ENCODE measurements at regions not wholly inside any gene's neighbourhood (a gene's known extent, or its start where the extent isn't known, plus 50 kb on each side); places are given as distances from the start of the nearest gene placed in this dataset.

DNA sequence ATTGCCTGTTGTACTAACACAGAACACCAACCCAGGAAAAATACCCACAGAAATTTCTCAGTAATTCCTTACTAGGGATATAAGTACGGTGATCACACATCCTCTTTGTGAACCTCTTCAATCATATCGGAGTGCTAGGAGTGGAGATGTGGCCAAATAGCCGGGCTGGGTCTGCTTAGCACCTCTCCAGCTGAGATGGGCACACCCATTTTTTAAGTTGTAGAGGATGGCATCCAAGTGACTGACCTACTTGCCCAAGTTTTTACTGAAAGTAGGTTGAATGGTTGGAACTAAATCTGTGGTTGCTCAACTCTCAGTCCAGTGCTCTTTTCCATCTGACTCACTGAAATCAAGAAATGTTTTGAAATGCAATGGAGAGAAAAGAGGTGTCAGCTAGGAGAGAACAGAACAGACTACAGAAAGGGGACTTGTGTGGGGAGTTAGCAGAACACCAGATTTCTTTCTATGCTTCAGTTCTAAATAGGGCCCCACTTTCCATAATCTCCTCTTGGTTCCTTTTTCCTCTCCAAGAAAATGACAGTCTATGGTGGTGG is 68.7 kb upstream of the FSHR start:
- no peak for TF ChIP-seq BHLHE40 (IDR thresholded peaks at IDR 0.05; ENCODE audit: borderline replicate concordance)
- TF ChIP-seq, protein P1, sequence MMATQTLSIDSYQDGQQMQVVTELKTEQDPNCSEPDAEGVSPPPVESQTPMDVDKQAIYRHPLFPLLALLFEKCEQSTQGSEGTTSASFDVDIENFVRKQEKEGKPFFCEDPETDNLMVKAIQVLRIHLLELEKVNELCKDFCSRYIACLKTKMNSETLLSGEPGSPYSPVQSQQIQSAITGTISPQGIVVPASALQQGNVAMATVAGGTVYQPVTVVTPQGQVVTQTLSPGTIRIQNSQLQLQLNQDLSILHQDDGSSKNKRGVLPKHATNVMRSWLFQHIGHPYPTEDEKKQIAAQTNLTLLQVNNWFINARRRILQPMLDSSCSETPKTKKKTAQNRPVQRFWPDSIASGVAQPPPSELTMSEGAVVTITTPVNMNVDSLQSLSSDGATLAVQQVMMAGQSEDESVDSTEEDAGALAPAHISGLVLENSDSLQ (IDR thresholded peaks at IDR 0.05) = no peak
- no peak for TF ChIP-seq ELF4 (IDR thresholded peaks at IDR 0.05)
- no peak for TF ChIP-seq FOXA1 (IDR thresholded peaks at IDR 0.05)
- TF ChIP-seq SUZ12 (IDR thresholded peaks at IDR 0.05) = no peak
- no peak for TF ChIP-seq LEF1 (IDR thresholded peaks at IDR 0.05; ENCODE audit: borderline replicate concordance)
- TF ChIP-seq FOXM1 (IDR thresholded peaks at IDR 0.05; ENCODE audit: borderline replicate concordance) = no peak
- TF ChIP-seq HDGF (IDR thresholded peaks at IDR 0.05; ENCODE audit: borderline replicate concordance) = no peak
- no peak for TF ChIP-seq TARDBP (IDR thresholded peaks at IDR 0.05)
- TF ChIP-seq CTBP1 (IDR thresholded peaks at IDR 0.05; ENCODE audit: borderline replicate concordance) = no peak
- TF ChIP-seq SP1 (IDR thresholded peaks at IDR 0.05) = no peak
- ChIA-PET POLR2A (no interaction called here), CTCF (no interaction called here)
- DNase-seq (ENCODE audit: extremely low spot score) = no peak

DNA sequence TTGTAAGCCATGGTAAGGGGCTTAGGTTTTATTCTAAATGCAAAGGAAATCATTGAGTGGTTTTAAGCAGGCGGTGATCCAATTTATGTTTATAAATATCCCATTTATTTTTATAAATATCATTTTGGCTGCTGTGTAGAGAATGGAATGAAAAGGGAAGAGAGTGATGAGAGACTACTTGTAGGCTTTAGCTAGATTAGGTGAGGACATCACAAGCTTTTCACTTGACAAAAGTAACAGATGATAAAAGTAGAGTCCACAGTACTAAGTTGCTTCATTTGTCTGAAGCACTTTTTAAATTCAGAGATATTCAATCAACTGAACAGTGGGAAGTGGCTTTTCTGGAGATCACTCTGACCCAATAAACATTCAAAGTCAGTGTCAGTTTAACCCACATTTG is 65.4 kb upstream of the FSHR start:
- POLR2A ChIA-PET = no interaction called here
- CTCF ChIA-PET = no interaction called here
- TF ChIP-seq SUZ12 (IDR thresholded peaks at IDR 0.05) (no peak), SP1 (IDR thresholded peaks at IDR 0.05) (no peak), ARNT (IDR thresholded peaks at IDR 0.05) (no peak), ELF4 (IDR thresholded peaks at IDR 0.05) (no peak), FOXK2 (IDR thresholded peaks at IDR 0.05) (no peak), FOXA1 (IDR thresholded peaks at IDR 0.05) (no peak), HDGF (IDR thresholded peaks at IDR 0.05; ENCODE audit: borderline replicate concordance) (no peak), L3MBTL2 (conservative IDR thresholded peaks at IDR 0.05) (no peak), NFRKB (IDR thresholded peaks at IDR 0.05) (no peak), LEF1 (IDR thresholded peaks at IDR 0.05; ENCODE audit: borderline replicate concordance) (no peak), FOXM1 (IDR thresholded peaks at IDR 0.05; ENCODE audit: borderline replicate concordance) (no peak), TARDBP (IDR thresholded peaks at IDR 0.05) (no peak), ZNF384 (IDR thresholded peaks at IDR 0.05) (no peak), CTBP1 (IDR thresholded peaks at IDR 0.05; ENCODE audit: borderline replicate concordance) (no peak), BHLHE40 (IDR thresholded peaks at IDR 0.05; ENCODE audit: borderline replicate concordance) (no peak)
- TF ChIP-seq, protein P1 (IDR thresholded peaks at IDR 0.05) = no peak
- no peak for DNase-seq (ENCODE audit: extremely low spot score)

DNA sequence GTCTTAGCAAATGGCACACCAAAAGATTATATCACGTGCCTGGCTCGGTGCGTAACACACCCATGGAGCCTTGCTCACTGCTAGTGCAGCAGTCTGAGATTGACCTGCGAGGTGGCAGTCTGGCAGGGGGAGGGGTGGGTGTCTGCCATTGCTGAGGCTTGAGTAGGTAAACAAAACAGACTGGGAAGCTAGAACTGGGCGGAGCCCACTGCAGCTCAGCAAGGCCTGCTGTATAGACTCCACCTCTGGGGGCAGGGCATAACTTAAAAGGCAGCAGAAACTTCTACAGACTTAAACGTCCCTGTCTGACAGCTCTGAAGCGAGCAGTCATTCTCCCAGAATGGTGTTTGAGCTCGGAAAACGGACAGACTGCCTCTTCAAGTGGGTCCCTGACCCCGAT is 55.9 kb upstream of the FSHR start:
- ChIA-PET POLR2A (no interaction called here), CTCF (no interaction called here)
- TF ChIP-seq LEF1 (IDR thresholded peaks at IDR 0.05; ENCODE audit: borderline replicate concordance) = no peak
- no peak for TF ChIP-seq BHLHE40 (IDR thresholded peaks at IDR 0.05; ENCODE audit: borderline replicate concordance)
- TF ChIP-seq SP1 (IDR thresholded peaks at IDR 0.05) = no peak
- no peak for TF ChIP-seq HDGF (IDR thresholded peaks at IDR 0.05; ENCODE audit: borderline replicate concordance)
- no peak for TF ChIP-seq ELF4 (IDR thresholded peaks at IDR 0.05)
- no peak for TF ChIP-seq FOXM1 (IDR thresholded peaks at IDR 0.05; ENCODE audit: borderline replicate concordance)
- TF ChIP-seq, protein P1 (IDR thresholded peaks at IDR 0.05) = no peak
- no peak for TF ChIP-seq ZNF384 (IDR thresholded peaks at IDR 0.05)
- TF ChIP-seq L3MBTL2 (conservative IDR thresholded peaks at IDR 0.05) = no peak
- no peak for TF ChIP-seq ARNT (IDR thresholded peaks at IDR 0.05)
- TF ChIP-seq SUZ12 (IDR thresholded peaks at IDR 0.05) = no peak
- TF ChIP-seq NFRKB (IDR thresholded peaks at IDR 0.05) = no peak
- TF ChIP-seq CTBP1 (IDR thresholded peaks at IDR 0.05; ENCODE audit: borderline replicate concordance) = no peak
- TF ChIP-seq FOXK2 (IDR thresholded peaks at IDR 0.05) = no peak
- TF ChIP-seq TARDBP (IDR thresholded peaks at IDR 0.05) = no peak
- TF ChIP-seq FOXA1 (IDR thresholded peaks at IDR 0.05) = no peak
- no peak for DNase-seq (ENCODE audit: extremely low spot score)

DNA sequence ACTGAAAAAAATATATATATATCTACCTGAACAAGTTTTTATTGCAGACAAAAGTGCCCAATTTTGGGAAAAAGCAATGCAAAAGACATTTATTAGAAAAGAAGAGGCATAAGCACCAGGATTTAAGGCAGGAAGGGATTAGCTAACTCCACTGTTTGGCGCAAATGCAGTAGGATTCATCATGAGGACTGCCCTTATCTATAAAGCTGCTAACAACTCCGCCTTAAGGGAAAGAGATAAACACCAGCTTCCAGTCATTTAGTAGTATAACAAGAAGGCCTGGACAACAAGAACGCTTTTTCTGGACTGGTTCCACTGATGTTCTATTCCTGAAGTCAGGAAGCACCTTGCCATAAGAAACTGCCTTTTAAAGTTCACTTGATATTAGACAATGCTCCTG is 52.9 kb upstream of the FSHR start:
- TF ChIP-seq NFRKB (IDR thresholded peaks at IDR 0.05) = no peak
- TF ChIP-seq FOXM1 (IDR thresholded peaks at IDR 0.05; ENCODE audit: borderline replicate concordance) = no peak
- no peak for TF ChIP-seq FOXK2 (IDR thresholded peaks at IDR 0.05)
- TF ChIP-seq SUZ12 (IDR thresholded peaks at IDR 0.05) = no peak
- TF ChIP-seq BHLHE40 (IDR thresholded peaks at IDR 0.05; ENCODE audit: borderline replicate concordance) = no peak
- TF ChIP-seq FOXA1 (IDR thresholded peaks at IDR 0.05) = no peak
- no peak for TF ChIP-seq L3MBTL2 (conservative IDR thresholded peaks at IDR 0.05)
- no peak for TF ChIP-seq TARDBP (IDR thresholded peaks at IDR 0.05)
- no peak for TF ChIP-seq LEF1 (IDR thresholded peaks at IDR 0.05; ENCODE audit: borderline replicate concordance)
- no peak for TF ChIP-seq ELF4 (IDR thresholded peaks at IDR 0.05)
- ChIA-PET POLR2A (no interaction called here), CTCF (no interaction called here)
- DNase-seq (ENCODE audit: extremely low spot score) = no peak
